Lower leg skin (tissue), 3 donors: ENCODE measurements at regions not wholly inside any gene's neighbourhood (a gene's known extent, or its start where the extent isn't known, plus 50 kb on each side); places are given as distances from the start of the nearest gene placed in this dataset.

ENCODE experiments used
- POLR2A ChIP-seq, 2 donors: fragments of 450-650 bp; IDR thresholded peaks; one replicate each; pipeline ENCODE4 v1.6.1; 2016 to 2017; ENCODE audit warnings: antibody characterized with exemption in 2 of 2, mild to moderate bottlenecking in 1 of 2, moderate library complexity in 1 of 2
- TF ChIP-seq, protein P1 (sequence below), 3 donors: fragments of 450-650 bp; IDR thresholded peaks; one replicate each; pipeline ENCODE4 v1.5.1; 2016; ENCODE audit warnings: antibody characterized with exemption in 3 of 3, mild to moderate bottlenecking in 3 of 3, moderate library complexity in 2 of 3

- TF ChIP-seq, protein P1, sequence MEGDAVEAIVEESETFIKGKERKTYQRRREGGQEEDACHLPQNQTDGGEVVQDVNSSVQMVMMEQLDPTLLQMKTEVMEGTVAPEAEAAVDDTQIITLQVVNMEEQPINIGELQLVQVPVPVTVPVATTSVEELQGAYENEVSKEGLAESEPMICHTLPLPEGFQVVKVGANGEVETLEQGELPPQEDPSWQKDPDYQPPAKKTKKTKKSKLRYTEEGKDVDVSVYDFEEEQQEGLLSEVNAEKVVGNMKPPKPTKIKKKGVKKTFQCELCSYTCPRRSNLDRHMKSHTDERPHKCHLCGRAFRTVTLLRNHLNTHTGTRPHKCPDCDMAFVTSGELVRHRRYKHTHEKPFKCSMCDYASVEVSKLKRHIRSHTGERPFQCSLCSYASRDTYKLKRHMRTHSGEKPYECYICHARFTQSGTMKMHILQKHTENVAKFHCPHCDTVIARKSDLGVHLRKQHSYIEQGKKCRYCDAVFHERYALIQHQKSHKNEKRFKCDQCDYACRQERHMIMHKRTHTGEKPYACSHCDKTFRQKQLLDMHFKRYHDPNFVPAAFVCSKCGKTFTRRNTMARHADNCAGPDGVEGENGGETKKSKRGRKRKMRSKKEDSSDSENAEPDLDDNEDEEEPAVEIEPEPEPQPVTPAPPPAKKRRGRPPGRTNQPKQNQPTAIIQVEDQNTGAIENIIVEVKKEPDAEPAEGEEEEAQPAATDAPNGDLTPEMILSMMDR (IDR thresholded peaks at IDR 0.05) = no peak
- no peak for TF ChIP-seq POLR2A (IDR thresholded peaks at IDR 0.05)
These were observed 134.5 kb upstream of the FIBIN start for GRCh38 chr11:26859416-26859815.
